IMR-90 (cell line): ENCODE measurements at regions not wholly inside any gene's neighbourhood (a gene's known extent, or its start where the extent isn't known, plus 50 kb on each side); places are given as distances from the start of the nearest gene placed in this dataset.
A peak's percentile ranks its signal among the peaks of the same experiment; 100 is the strongest.

Source experiments
- ATAC-seq: fragments of 200-7000 bp; cut with Tn5 transposase; 2 replicates; pipeline ENCODE4 v1.9.1; 2020; ENCODE audit warnings: low read depth, mild to moderate bottlenecking, moderate library complexity
- BruUV-seq: library from RNA; stranded (reverse); fragments of 400-500 nt; replicated peaks from 2 replicates; lab custom pipeline; 2021; lab: Mats Ljungman, UMichigan
- CTCF ChIA-PET: fragments of 300-600 bp; formaldehyde crosslinking; extraction: SDS; loops from one replicate; lab custom pipeline; 2021; ENCODE audit warnings: antibody characterized with exemption; lab: Yijun Ruan, JAX
- POLR2A ChIA-PET: fragments of 300-600 bp; sonication (Branson Sonifier 250); formaldehyde crosslinking; loops from one replicate; lab custom pipeline; 2022; ENCODE audit warnings: antibody characterized with exemption; ENCODE audit not compliant: unreplicated experiment; lab: Charles Lee
- DNase-seq: peaks from one replicate; pipeline ENCODE4 v3.0.0; 2013
- H2AFZ ChIP-seq: replicated peaks from 2 replicates; pipeline ENCODE3; 2013; ENCODE audit warnings: low read length, mild to moderate bottlenecking; ENCODE audit not compliant: poor library complexity
- H2AK5ac ChIP-seq: 2 replicates; pipeline ENCODE4 v1.6.1; 2013; ENCODE audit warnings: low read depth, low read length, inconsistent platforms
- H2AK9ac ChIP-seq: replicated peaks from 2 replicates; pipeline ENCODE3; 2013; ENCODE audit warnings: mild to moderate bottlenecking, low read depth, low read length, moderate library complexity; ENCODE audit not compliant: poor library complexity
- H2BK120ac ChIP-seq: 2 replicates; pipeline ENCODE4 v1.6.1; 2013; ENCODE audit warnings: low read depth, low read length, inconsistent platforms
- H2BK15ac ChIP-seq: 3 replicates; pipeline ENCODE4 v1.6.1; 2013; ENCODE audit warnings: low read depth, low read length, inconsistent platforms
- H2BK20ac ChIP-seq: 2 replicates; pipeline ENCODE4 v1.6.1; 2013; ENCODE audit warnings: low read depth, mild to moderate bottlenecking, inconsistent platforms, low read length, moderate library complexity
- H2BK5ac ChIP-seq: 2 replicates; pipeline ENCODE4 v1.6.1; 2013; ENCODE audit warnings: mild to moderate bottlenecking, low read depth, low read length, inconsistent platforms; ENCODE audit not compliant: poor library complexity, severe bottlenecking
- H3K14ac ChIP-seq: replicated peaks from 2 replicates; pipeline ENCODE4 v1.6.1; 2013; ENCODE audit warnings: low read depth, low read length, inconsistent platforms
- H3K18ac ChIP-seq: 2 replicates; pipeline ENCODE4 v1.6.1; 2013; ENCODE audit warnings: low read depth, low read length, control low read depth
- H3K23ac ChIP-seq: 2 replicates; pipeline ENCODE4 v1.6.1; 2013; ENCODE audit warnings: low read depth, low read length, inconsistent platforms
- H3K27ac ChIP-seq: 2 replicates; pipeline ENCODE4 v1.5.1; 2013; ENCODE audit warnings: mild to moderate bottlenecking, control low read depth, low read length; ENCODE audit not compliant: insufficient read depth
- H3K27me3 ChIP-seq: 2 replicates; pipeline ENCODE4 v1.6.1; 2013; ENCODE audit warnings: low read length; ENCODE audit not compliant: control insufficient read depth, insufficient read depth
- H3K36me3 ChIP-seq: 2 replicates; pipeline ENCODE4 v1.6.1; 2013; ENCODE audit warnings: low read length, mixed read lengths; ENCODE audit not compliant: control insufficient read depth, insufficient read depth
- H3K4ac ChIP-seq: 2 replicates; pipeline ENCODE4 v1.6.1; 2013; ENCODE audit warnings: low read depth, low read length, inconsistent platforms
- H3K4me1 ChIP-seq: 2 replicates; pipeline ENCODE4 v1.6.1; 2013; ENCODE audit warnings: low read length, mixed read lengths; ENCODE audit not compliant: control insufficient read depth, insufficient read depth
- H3K4me2 ChIP-seq: 2 replicates; pipeline ENCODE4 v1.6.1; 2013; ENCODE audit warnings: low read depth, mild to moderate bottlenecking, control low read depth, low read length, moderate library complexity
- H3K4me3 ChIP-seq: 2 replicates; pipeline ENCODE4 v1.5.1; 2013; ENCODE audit warnings: low read depth, mild to moderate bottlenecking, control low read depth, low read length, moderate library complexity; ENCODE audit not compliant: insufficient read depth
- H3K56ac ChIP-seq: 2 replicates; pipeline ENCODE4 v1.6.1; 2013; ENCODE audit warnings: low read length, inconsistent platforms; ENCODE audit not compliant: insufficient read depth; ENCODE audit errors: extremely low read depth
- H3K79me1 ChIP-seq, 2 experiments: 2 replicates each; pipeline ENCODE4 v1.6.1; 2013; ENCODE audit warnings: low read length in 2 of 2, inconsistent platforms in 1 of 2, low read depth in 1 of 2
- H3K9ac ChIP-seq: 2 replicates; pipeline ENCODE4 v1.6.1; 2013; ENCODE audit warnings: low read depth, low read length, control low read depth
- H3K9me1 ChIP-seq: 2 replicates; pipeline ENCODE4 v1.6.1; 2013; ENCODE audit warnings: low read length, inconsistent platforms; ENCODE audit not compliant: insufficient read depth
- H3K9me3 ChIP-seq: 2 replicates; pipeline ENCODE4 v1.6.1; 2013; ENCODE audit warnings: low read length; ENCODE audit not compliant: control insufficient read depth, insufficient read depth
- H4K20me1 ChIP-seq: 2 replicates; pipeline ENCODE4 v1.6.1; 2013; ENCODE audit warnings: low read length, inconsistent platforms; ENCODE audit not compliant: insufficient read depth
- H4K5ac ChIP-seq: 2 replicates; pipeline ENCODE4 v1.6.1; 2013; ENCODE audit warnings: mild to moderate bottlenecking, low read depth, low read length, control low read depth
- H4K8ac ChIP-seq, 2 experiments: 2 replicates each; pipeline ENCODE4 v1.6.1; 2013; ENCODE audit warnings: low read depth in 2 of 2, low read length in 2 of 2, control low read depth in 1 of 2, inconsistent platforms in 1 of 2
- H4K91ac ChIP-seq: 2 replicates; pipeline ENCODE4 v1.6.1; 2013; ENCODE audit warnings: low read depth, low read length, inconsistent platforms; ENCODE audit not compliant: insufficient read depth
- CEBPB ChIP-seq: IDR thresholded peaks from 2 replicates; pipeline ENCODE4 v1.6.1; 2012; ENCODE audit warnings: low read depth, low read length, improper control_type of control experiment
- CHD1 ChIP-seq: IDR thresholded peaks from 2 replicates; pipeline ENCODE4 v1.6.1; 2012; ENCODE audit warnings: low read depth, low read length, improper control_type of control experiment
- WGBS, 2 experiments: methylation state at CpG; one replicate each; pipeline versions ENCODE4 v1.1.5 to v1.1.7; 2013; ENCODE audit warnings: missing lambda C conversion rate in 2 of 2; ENCODE audit not compliant: insufficient read length in 1 of 2; ENCODE audit errors: extremely low coverage in 2 of 2; 5-methylcytosine and 5-hydroxymethylcytosine counted together
- dilution Hi-C: fragments of 300-500 bp; cut with HindIII; formaldehyde crosslinking; loops from one replicate; pipeline ENCODE4 v1.14.3; 2018; ENCODE audit warnings: low sequenced_read_pairs; ENCODE audit not compliant: unreplicated experiment
- in situ Hi-C: fragments of 300-500 bp; cut with MboI; formaldehyde crosslinking; loops from 3 replicates; pipeline ENCODE4 v1.14.3; 2019; ENCODE audit warnings: low sequenced_read_pairs, inconsistent platforms, mixed read lengths
- intact Hi-C: fragments of 100-400 bp; cut with micrococcal nuclease; formaldehyde crosslinking; loops from 2 replicates; pipeline ENCODE4 v1.10.0; 2022

DNA sequence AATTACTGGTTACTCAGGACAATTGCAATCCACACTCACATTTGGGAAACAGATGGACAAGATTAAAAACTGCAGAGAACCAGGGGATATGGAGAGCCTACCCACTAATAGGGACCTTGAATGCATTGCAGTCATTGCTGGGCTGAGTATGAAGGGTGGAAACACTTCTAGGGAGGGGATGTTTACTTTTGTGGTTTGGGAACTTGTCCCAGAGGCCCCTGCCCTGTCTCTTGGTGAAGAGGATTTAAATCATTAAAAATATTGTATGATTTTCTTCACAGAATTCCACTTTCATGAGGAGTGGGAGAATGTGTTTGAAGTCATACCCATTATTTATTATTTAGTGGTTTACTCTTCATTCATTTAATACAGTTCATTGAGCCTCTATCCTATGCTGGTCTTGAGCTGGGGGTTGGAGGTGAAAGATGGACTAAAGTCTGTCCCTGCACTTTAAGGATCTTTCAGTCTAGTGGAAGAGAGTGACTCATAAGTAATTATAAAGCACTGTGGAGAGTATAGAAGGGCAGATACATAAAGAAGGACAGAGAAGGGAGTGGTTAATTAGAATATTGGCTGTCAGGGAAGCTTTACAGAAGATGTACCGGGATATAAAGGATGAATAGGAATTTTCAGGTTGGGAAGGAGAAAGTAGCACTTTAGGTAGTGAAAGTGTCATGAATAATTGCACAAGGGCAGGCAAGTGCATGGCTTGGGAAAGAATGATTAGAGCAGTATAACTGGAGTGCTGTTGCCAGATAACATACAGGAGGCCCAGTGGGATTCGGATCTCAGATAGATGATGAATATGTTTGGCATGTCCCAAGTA is 313.4 kb downstream of the LPIN1 start:
- Histone ChIP-seq H3K9ac (no peak overlapping the region), H2AFZ (no peak overlapping the region), H3K79me1 (no peaks in the 10 kb centered on the region), H2BK20ac (no peak overlapping the region), H3K9me3 (no peaks in the 10 kb centered on the region), H4K20me1 (no peaks in the 10 kb centered on the region), H3K4me2 (peak overlapping the region; percentile 5; the same call in 1 of the 2 replicates), H2BK120ac (no peak overlapping the region), H3K4ac (peak overlapping the region; percentile 30; the same call in 1 of the 2 replicates), H3K36me3 (no peaks in the 10 kb centered on the region), H4K91ac (no peak overlapping the region), H3K4me1 (peaks cover 13% of the 10 kb centered on the region), H3K56ac (no peak overlapping the region), H3K18ac (no peak overlapping the region), H2AK9ac (no peak overlapping the region), H2AK5ac (no peak overlapping the region), H3K23ac (0 out of 2 replicates have a peak overlapping the region, but pooled peaks have one; percentile 7), H2BK15ac (0 out of 3 replicates have a peak overlapping the region, but pooled peaks have one; percentile 32), H3K27ac (no peak overlapping the region), H4K8ac (no peak overlapping the region), H3K27me3 (no peaks in the 10 kb centered on the region), H3K4me3 (no peak overlapping the region), H4K5ac (no peak overlapping the region), H2BK5ac (no peak overlapping the region), H3K14ac (no peak overlapping the region), H3K9me1 (peaks cover 6% of the 10 kb centered on the region)
- peak; percentile 83 for ATAC-seq
- in situ Hi-C loops, result no loop called here
- WGBS, 2 experiments, result 100% methylated on average over 1 of the region's 2 CpGs; no CpG with 5 or more reads in 1 of the 2 experiments
- intact Hi-C loops, result loop anchor here (10.0 kb wide), 3 partner anchors 115 to 375 kb away; no protein-coding TSS in a partner anchor
- peak; percentile 57 for DNase-seq
- ChIA-PET CTCF (no interaction called here), POLR2A (no interaction called here)
- no TSS peak for BruUV-seq
- TF ChIP-seq CHD1 (no peak), CEBPB (peak; percentile 38; the same call in 1 of the 2 replicates)
- dilution Hi-C loops, result no loop called here
